PC-9 (cell line): ENCODE measurements at regions not wholly inside any gene's neighbourhood (a gene's known extent, or its start where the extent isn't known, plus 50 kb on each side); places are given as distances from the start of the nearest gene placed in this dataset.

Source experiments
- BruUV-seq: library from RNA; stranded (reverse); fragments of 400-500 nt; replicated peaks from 2 replicates; lab custom pipeline; 2021; lab: Mats Ljungman, UMichigan
- CTCF ChIA-PET: fragments of 300-600 bp; sonication (Branson Sonifier 250); formaldehyde crosslinking; loops from one replicate; lab custom pipeline; 2022; ENCODE audit warnings: antibody characterized with exemption; lab: Charles Lee
- POLR2A ChIA-PET: fragments of 300-600 bp; sonication (Branson Sonifier 250); formaldehyde crosslinking; loops from one replicate; lab custom pipeline; 2022; ENCODE audit warnings: antibody characterized with exemption; ENCODE audit not compliant: unreplicated experiment; lab: Charles Lee
- DNase-seq, 2 experiments: peaks; one replicate each; pipeline versions ENCODE4 v3.0.0 to v3.0.0-alpha.2; 2015 to 2022; ENCODE audit warnings: mixed read lengths in 1 of 2
- H2AFZ ChIP-seq: fragments of 200-600 bp; sonication (generic); 2 replicates; pipeline ENCODE4 v1.8.1; 2017; ENCODE audit warnings: antibody characterized with exemption
- H3F3A ChIP-seq: fragments of 200-600 bp; sonication (generic); 2 replicates; pipeline ENCODE4 v1.8.1; 2017; ENCODE audit warnings: antibody characterized with exemption, mild to moderate bottlenecking, low read depth; ENCODE audit not compliant: insufficient read depth
- H3K27ac ChIP-seq: fragments of 200-600 bp; sonication (generic); 2 replicates; pipeline ENCODE4 v1.6.1; 2016; ENCODE audit warnings: mixed run types
- H3K27me3 ChIP-seq: fragments of 200-600 bp; sonication (generic); 2 replicates; pipeline ENCODE4 v1.6.1; 2016; ENCODE audit warnings: low read depth, mixed run types; ENCODE audit not compliant: insufficient read depth
- H3K36me3 ChIP-seq: fragments of 200-600 bp; sonication (generic); 2 replicates; pipeline ENCODE4 v1.6.1; 2016; ENCODE audit warnings: low read depth, mixed run types
- H3K4me1 ChIP-seq: fragments of 200-600 bp; sonication (generic); replicated peaks from 2 replicates; pipeline ENCODE4 v1.6.1; 2016; ENCODE audit warnings: mixed run types; ENCODE audit not compliant: insufficient read depth
- H3K4me2 ChIP-seq: fragments of 200-600 bp; sonication (generic); 2 replicates; pipeline ENCODE4 v1.6.1; 2017; ENCODE audit warnings: mixed run types
- H3K4me3 ChIP-seq: fragments of 200-600 bp; sonication (generic); 2 replicates; pipeline ENCODE4 v1.6.1; 2016; ENCODE audit warnings: mixed run types
- H3K79me2 ChIP-seq: fragments of 200-600 bp; sonication (generic); 2 replicates; pipeline ENCODE4 v1.6.1; 2017; ENCODE audit warnings: low read depth, mixed run types
- H3K9me2 ChIP-seq: fragments of 200-600 bp; sonication (generic); 2 replicates; pipeline ENCODE4 v1.8.1; 2017; ENCODE audit warnings: mild to moderate bottlenecking; ENCODE audit not compliant: insufficient read depth
- H3K9me3 ChIP-seq: fragments of 200-600 bp; sonication (generic); 2 replicates; pipeline ENCODE4 v1.8.1; 2016; ENCODE audit warnings: low read depth; ENCODE audit not compliant: insufficient read depth
- H4K20me1 ChIP-seq: fragments of 200-600 bp; sonication (generic); 2 replicates; pipeline ENCODE4 v1.8.1; 2017; ENCODE audit not compliant: insufficient read depth
- EZH2 ChIP-seq: fragments of 200-600 bp; sonication (generic); IDR thresholded peaks from 2 replicates; pipeline ENCODE4 v1.8.0; 2017; ENCODE audit warnings: antibody characterized with exemption, low read depth
- intact Hi-C: fragments of 100-400 bp; cut with micrococcal nuclease; formaldehyde crosslinking; loops from one replicate; pipeline ENCODE4 v1.10.0; 2022; ENCODE audit not compliant: unreplicated experiment
- TF ChIP-seq, protein P1 (sequence below): fragments of 200-600 bp; sonication (generic); conservative IDR thresholded peaks from 2 replicates; pipeline ENCODE4 v1.6.1; 2017; ENCODE audit warnings: mixed run types, antibody characterized with exemption, mild to moderate bottlenecking, moderate library complexity

DNA sequence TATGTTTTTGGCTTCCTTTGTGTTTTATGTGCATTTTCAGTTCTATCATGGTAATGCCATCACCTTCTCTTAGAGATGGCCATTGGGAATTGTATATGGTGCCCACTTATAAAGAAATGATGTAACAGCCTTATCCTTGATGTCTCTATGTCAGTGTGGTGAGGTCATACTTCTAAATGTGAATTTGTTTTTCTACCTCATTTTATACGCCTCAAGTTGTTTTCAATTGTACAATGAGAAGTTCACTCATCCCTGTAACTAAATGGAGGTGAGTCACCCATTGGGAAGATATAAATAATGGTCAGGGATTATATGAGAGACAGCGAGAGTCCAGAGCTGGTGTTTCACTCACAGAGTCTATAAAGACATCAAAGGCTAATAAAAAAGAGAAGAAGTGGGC, 402.4 kb downstream of the AGTPBP1 start:
- H3K27me3 ChIP-seq, result peaks cover 35% of the 10 kb centered on the region
- TF ChIP-seq, protein P1, sequence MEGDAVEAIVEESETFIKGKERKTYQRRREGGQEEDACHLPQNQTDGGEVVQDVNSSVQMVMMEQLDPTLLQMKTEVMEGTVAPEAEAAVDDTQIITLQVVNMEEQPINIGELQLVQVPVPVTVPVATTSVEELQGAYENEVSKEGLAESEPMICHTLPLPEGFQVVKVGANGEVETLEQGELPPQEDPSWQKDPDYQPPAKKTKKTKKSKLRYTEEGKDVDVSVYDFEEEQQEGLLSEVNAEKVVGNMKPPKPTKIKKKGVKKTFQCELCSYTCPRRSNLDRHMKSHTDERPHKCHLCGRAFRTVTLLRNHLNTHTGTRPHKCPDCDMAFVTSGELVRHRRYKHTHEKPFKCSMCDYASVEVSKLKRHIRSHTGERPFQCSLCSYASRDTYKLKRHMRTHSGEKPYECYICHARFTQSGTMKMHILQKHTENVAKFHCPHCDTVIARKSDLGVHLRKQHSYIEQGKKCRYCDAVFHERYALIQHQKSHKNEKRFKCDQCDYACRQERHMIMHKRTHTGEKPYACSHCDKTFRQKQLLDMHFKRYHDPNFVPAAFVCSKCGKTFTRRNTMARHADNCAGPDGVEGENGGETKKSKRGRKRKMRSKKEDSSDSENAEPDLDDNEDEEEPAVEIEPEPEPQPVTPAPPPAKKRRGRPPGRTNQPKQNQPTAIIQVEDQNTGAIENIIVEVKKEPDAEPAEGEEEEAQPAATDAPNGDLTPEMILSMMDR, result no peak
- TF ChIP-seq EZH2, result no peak
- H3K4me3 ChIP-seq, result no peak overlapping the region
- intact Hi-C loops, result no loop called here
- no peak overlapping the region for H3K27ac ChIP-seq
- CTCF ChIA-PET, result no interaction called here
- no peaks in the 10 kb centered on the region for H3K9me2 ChIP-seq
- H3K9me3 ChIP-seq, result no peaks in the 10 kb centered on the region
- no peak overlapping the region for H2AFZ ChIP-seq
- H3K4me1 ChIP-seq, result no peaks in the 10 kb centered on the region
- H4K20me1 ChIP-seq, result no peaks in the 10 kb centered on the region
- H3K79me2 ChIP-seq, result no peaks in the 10 kb centered on the region
- no TSS peak for BruUV-seq
- POLR2A ChIA-PET, result no interaction called here
- no peaks in the 10 kb centered on the region for H3F3A ChIP-seq
- no peaks in the 10 kb centered on the region for H3K36me3 ChIP-seq
- no peak overlapping the region for H3K4me2 ChIP-seq
- no peak for DNase-seq

DNA sequence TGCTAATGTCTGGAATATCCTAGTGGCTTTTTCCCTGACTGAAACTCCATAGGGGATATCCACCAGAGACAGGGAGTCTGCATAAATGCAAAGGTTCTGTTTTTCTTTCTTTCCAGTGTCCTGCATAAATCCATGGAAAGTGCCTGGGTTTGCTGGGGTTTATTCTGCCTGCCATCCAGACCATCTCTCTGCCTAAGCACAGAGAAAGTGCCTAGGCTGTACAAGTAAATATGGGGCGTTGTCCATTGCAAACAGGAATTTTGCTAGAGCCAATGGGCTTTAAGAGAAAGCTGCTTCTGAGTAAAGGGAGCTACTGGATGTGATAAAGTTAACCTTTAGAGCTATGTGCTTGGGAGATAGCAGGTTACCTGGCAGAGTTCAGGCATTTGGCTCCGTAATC, 407.5 kb downstream of the AGTPBP1 start:
- Histone ChIP-seq H3K4me2 (no peak overlapping the region), H3K4me1 (no peaks in the 10 kb centered on the region), H3K27me3 (peaks cover 5% of the 10 kb centered on the region; the same call in 1 of the 2 replicates), H3K27ac (no peak overlapping the region), H3K4me3 (no peak overlapping the region), H3K9me3 (no peaks in the 10 kb centered on the region), H3F3A (no peaks in the 10 kb centered on the region), H3K9me2 (no peaks in the 10 kb centered on the region), H3K79me2 (no peaks in the 10 kb centered on the region), H3K36me3 (no peaks in the 10 kb centered on the region), H4K20me1 (no peaks in the 10 kb centered on the region), H2AFZ (no peak overlapping the region)
- intact Hi-C loops, result no loop called here
- no peak for TF ChIP-seq EZH2
- TF ChIP-seq, protein P1, result no peak
- no peak for DNase-seq
- BruUV-seq, result no TSS peak
- ChIA-PET CTCF (no interaction called here), POLR2A (no interaction called here)

DNA sequence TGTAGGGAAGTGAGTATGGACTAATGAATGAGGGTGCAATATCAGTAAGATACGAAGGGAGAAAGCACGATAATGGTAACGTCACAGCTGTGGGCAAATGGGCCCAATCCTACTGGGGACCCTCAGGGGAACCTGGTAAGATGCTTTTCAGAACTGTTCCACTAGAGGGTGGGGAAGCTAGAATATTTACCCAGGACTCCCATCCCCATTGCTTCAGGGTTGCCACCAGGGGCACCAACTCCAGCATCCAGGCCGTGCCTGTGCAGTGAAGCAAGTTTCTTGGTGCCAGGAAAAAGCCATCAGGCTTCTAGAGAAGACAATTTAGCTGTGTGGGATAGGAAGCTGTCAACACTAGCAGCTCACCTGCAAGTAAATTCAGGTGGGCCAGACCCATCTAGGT, 409.3 kb downstream of the AGTPBP1 start:
- H3K27ac ChIP-seq, result no peak overlapping the region
- no peak for DNase-seq
- H3K4me3 ChIP-seq, result no peak overlapping the region
- H3K79me2 ChIP-seq, result no peaks in the 10 kb centered on the region
- ChIA-PET CTCF (no interaction called here), POLR2A (no interaction called here)
- no peaks in the 10 kb centered on the region for H3K4me1 ChIP-seq
- H3K4me2 ChIP-seq, result no peak overlapping the region
- TF ChIP-seq, protein P1, result no peak; the same call in 1 of the 2 replicates
- no peak for TF ChIP-seq EZH2
- H3F3A ChIP-seq, result no peaks in the 10 kb centered on the region
- H3K36me3 ChIP-seq, result no peaks in the 10 kb centered on the region
- intact Hi-C loops, result no loop called here
- no peaks in the 10 kb centered on the region for H4K20me1 ChIP-seq
- no TSS peak for BruUV-seq
- H3K9me2 ChIP-seq, result no peaks in the 10 kb centered on the region
- no peaks in the 10 kb centered on the region for H3K9me3 ChIP-seq
- H3K27me3 ChIP-seq, result peaks cover under 1% of the 10 kb centered on the region; the same call in 1 of the 2 replicates
- no peak overlapping the region for H2AFZ ChIP-seq
